CD4-positive, alpha-beta memory T cell (primary cell): ENCODE measurements at regions not wholly inside any gene's neighbourhood (a gene's known extent, or its start where the extent isn't known, plus 50 kb on each side); places are given as distances from the start of the nearest gene placed in this dataset.

Experiments used
- CTCF ChIA-PET: fragments of 350-600 bp; sonication (Branson Sonifier 250); formaldehyde crosslinking; loops from one replicate; lab custom pipeline; 2021; ENCODE audit warnings: inconsistent platforms; ENCODE audit not compliant: partially characterized antibody; lab: Charles Lee
- POLR2A ChIA-PET: fragments of 350-600 bp; sonication (Branson Sonifier 250); formaldehyde crosslinking; loops from one replicate; lab custom pipeline; 2021; ENCODE audit not compliant: partially characterized antibody; lab: Charles Lee
- DNase-seq, 5 donors: peaks; one replicate each; pipeline versions ENCODE4 v3.0.0 to v3.0.0-alpha.2; 2020 to 2022; ENCODE audit warnings: mixed read lengths in 1 of 5
- H3K27ac ChIP-seq: one replicate; pipeline ENCODE4 v1.7.0; 2013; ENCODE audit warnings: low read depth, low read length
- H3K27me3 ChIP-seq: 2 replicates; pipeline ENCODE4 v1.7.0; 2013; ENCODE audit warnings: mild to moderate bottlenecking, low read length, moderate library complexity; ENCODE audit not compliant: insufficient read depth
- H3K36me3 ChIP-seq: 2 replicates; pipeline ENCODE4 v1.7.0; 2013; ENCODE audit warnings: mild to moderate bottlenecking, low read length, moderate library complexity; ENCODE audit not compliant: insufficient read depth
- H3K4me1 ChIP-seq: 2 replicates; pipeline ENCODE4 v1.7.0; 2013; ENCODE audit warnings: mild to moderate bottlenecking, low read length, moderate library complexity; ENCODE audit not compliant: insufficient read depth
- H3K4me3 ChIP-seq, 2 donors: one replicate each; pipeline ENCODE4 v1.7.0; 2013; ENCODE audit warnings: low read length in 2 of 2, mild to moderate bottlenecking in 1 of 2
- H3K9me3 ChIP-seq, 2 donors: one replicate each; pipeline ENCODE4 v1.7.0; 2013; ENCODE audit warnings: low read length in 2 of 2, control low read depth in 1 of 2; ENCODE audit not compliant: control insufficient read depth in 1 of 2
- H3K27ac Mint-ChIP-seq, 7 donors: one replicate each; pipeline ENCODE4 v1.8.0; 2020 to 2021; ENCODE audit warnings: mixed read lengths in 7 of 7, mild to moderate bottlenecking in 6 of 7, inconsistent platforms in 3 of 7, moderate library complexity in 3 of 7
- H3K27me3 Mint-ChIP-seq, 2 donors: one replicate each; pipeline ENCODE4 v1.8.0; 2020 to 2021; ENCODE audit warnings: mixed read lengths in 2 of 2
- H3K36me3 Mint-ChIP-seq, 2 donors: one replicate each; pipeline ENCODE4 v1.8.0; 2020 to 2021; ENCODE audit warnings: mixed read lengths in 2 of 2, inconsistent platforms in 1 of 2, mild to moderate bottlenecking in 1 of 2
- H3K4me1 Mint-ChIP-seq, 4 donors: one replicate each; pipeline ENCODE4 v1.8.0; 2020 to 2021; ENCODE audit warnings: mixed read lengths in 4 of 4, mild to moderate bottlenecking in 1 of 4
- H3K4me3 Mint-ChIP-seq, 8 donors: one replicate each; pipeline ENCODE4 v1.8.0; 2020 to 2021; ENCODE audit warnings: mixed read lengths in 8 of 8, mild to moderate bottlenecking in 7 of 8, moderate library complexity in 6 of 8, inconsistent platforms in 3 of 8
- H3K9me3 Mint-ChIP-seq, 8 donors: one replicate each; pipeline ENCODE4 v1.8.0; 2020 to 2021; ENCODE audit warnings: mixed read lengths in 8 of 8, mild to moderate bottlenecking in 5 of 8, inconsistent platforms in 3 of 8, moderate library complexity in 1 of 8
- intact Hi-C: fragments of 100-400 bp; cut with micrococcal nuclease; formaldehyde crosslinking; loops from one replicate; pipeline ENCODE4 v1.15.1; 2023

- intact Hi-C loops, result no loop called here
- Histone ChIP-seq H3K27me3 (no peaks in the 10 kb centered on the region), H3K9me3 (no peaks in the 10 kb centered on the region), H3K36me3 (no peaks in the 10 kb centered on the region), H3K27ac (no peak overlapping the region), H3K4me1 (no peaks in the 10 kb centered on the region), H3K4me3 (no peak overlapping the region)
- Mint-ChIP-seq H3K27ac (no peak overlapping the region), H3K4me3 (no peak overlapping the region), H3K27me3 (no peaks in the 10 kb centered on the region), H3K4me1 (no peaks in the 10 kb centered on the region), H3K9me3 (peaks cover 0 to 8% (median 3%) of the 10 kb centered on the region in 8 donors), H3K36me3 (no peaks in the 10 kb centered on the region)
- ChIA-PET POLR2A (no interaction called here), CTCF (no interaction called here)
- no peak for DNase-seq
Observed at GRCh38 chr6:112839525-112839961, 492.4 kb downstream of the RFPL4B start.

- Histone ChIP-seq H3K27me3 (no peaks in the 10 kb centered on the region), H3K36me3 (no peaks in the 10 kb centered on the region), H3K27ac (no peak overlapping the region), H3K4me1 (no peaks in the 10 kb centered on the region), H3K4me3 (no peak overlapping the region), H3K9me3 (no peaks in the 10 kb centered on the region)
- H3K27ac Mint-ChIP-seq, result no peak overlapping the region
- CTCF ChIA-PET, result no interaction called here
- no peaks in the 10 kb centered on the region for H3K4me1 Mint-ChIP-seq
- DNase-seq, result no peak
- H3K9me3 Mint-ChIP-seq, result peaks cover 0 to 8% (median 4%) of the 10 kb centered on the region in 8 donors
- H3K4me3 Mint-ChIP-seq, result no peak overlapping the region
- no peaks in the 10 kb centered on the region for H3K36me3 Mint-ChIP-seq
- H3K27me3 Mint-ChIP-seq, result no peaks in the 10 kb centered on the region
- POLR2A ChIA-PET, result no interaction called here
- intact Hi-C loops, result no loop called here
Observed at GRCh38 chr6:112841553-112842329, 494.6 kb downstream of the RFPL4B start.

GRCh38 chr6:112842330-112842685, 495.2 kb downstream of the RFPL4B start:
- Mint-ChIP-seq H3K4me3 (no peak overlapping the region), H3K9me3 (peaks cover 0 to 8% (median 4%) of the 10 kb centered on the region in 8 donors), H3K27ac (no peak overlapping the region), H3K36me3 (no peaks in the 10 kb centered on the region), H3K27me3 (no peaks in the 10 kb centered on the region), H3K4me1 (no peaks in the 10 kb centered on the region)
- Histone ChIP-seq H3K4me1 (no peaks in the 10 kb centered on the region), H3K9me3 (no peaks in the 10 kb centered on the region), H3K27ac (no peak overlapping the region), H3K36me3 (no peaks in the 10 kb centered on the region), H3K27me3 (no peaks in the 10 kb centered on the region), H3K4me3 (no peak overlapping the region)
- POLR2A ChIA-PET, result no interaction called here
- CTCF ChIA-PET, result no interaction called here
- no peak for DNase-seq
- intact Hi-C loops, result no loop called here

- no peak overlapping the region for H3K27ac Mint-ChIP-seq
- CTCF ChIA-PET, result no interaction called here
- no peak for DNase-seq
Observed at GRCh38 chr6:112846681-112847080, 499.6 kb downstream of the RFPL4B start.

DNA sequence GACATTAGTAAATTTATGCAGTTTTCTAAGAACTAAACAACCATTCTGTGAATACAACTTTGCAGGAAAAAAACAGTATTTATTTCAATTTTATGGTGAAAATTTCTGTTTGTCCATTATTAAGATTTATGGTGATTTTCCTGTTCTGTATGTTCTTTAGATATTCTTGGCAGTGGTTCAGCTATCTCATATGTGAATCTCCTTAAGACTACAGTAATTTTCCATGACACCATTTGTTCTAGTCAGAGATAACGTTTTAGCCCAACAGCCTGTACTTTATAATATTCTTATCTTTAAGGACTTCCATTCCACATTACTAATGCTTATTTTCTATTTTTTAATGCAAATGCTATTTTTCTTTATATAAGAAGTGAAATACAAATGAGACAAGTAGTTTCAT, 504.0 kb downstream of the RFPL4B start:
- Mint-ChIP-seq H3K4me3 (no peak overlapping the region), H3K36me3 (no peaks in the 10 kb centered on the region), H3K9me3 (peaks cover 0 to 2% (median 0%) of the 10 kb centered on the region in 8 donors), H3K27me3 (no peaks in the 10 kb centered on the region), H3K27ac (no peak overlapping the region), H3K4me1 (no peaks in the 10 kb centered on the region)
- intact Hi-C loops, result no loop called here
- Histone ChIP-seq H3K36me3 (no peaks in the 10 kb centered on the region), H3K9me3 (no peaks in the 10 kb centered on the region), H3K4me1 (no peaks in the 10 kb centered on the region), H3K27me3 (no peaks in the 10 kb centered on the region), H3K4me3 (no peak overlapping the region), H3K27ac (no peak overlapping the region)
- ChIA-PET CTCF (no interaction called here), POLR2A (no interaction called here)
- DNase-seq, result no peak

More at GRCh38 chr6:112846681-112847080, 499.6 kb downstream of the RFPL4B start:
- Histone ChIP-seq H3K9me3 (no peaks in the 10 kb centered on the region), H3K36me3 (no peaks in the 10 kb centered on the region), H3K27me3 (no peaks in the 10 kb centered on the region), H3K4me1 (no peaks in the 10 kb centered on the region), H3K27ac (no peak overlapping the region), H3K4me3 (no peak overlapping the region)
- H3K9me3 Mint-ChIP-seq, result peaks cover 0 to 8% (median 4%) of the 10 kb centered on the region in 8 donors
- intact Hi-C loops, result no loop called here
- no peaks in the 10 kb centered on the region for H3K27me3 Mint-ChIP-seq
- no peak overlapping the region for H3K4me3 Mint-ChIP-seq
- POLR2A ChIA-PET, result no interaction called here
- no peaks in the 10 kb centered on the region for H3K36me3 Mint-ChIP-seq
- H3K4me1 Mint-ChIP-seq, result no peaks in the 10 kb centered on the region

DNA sequence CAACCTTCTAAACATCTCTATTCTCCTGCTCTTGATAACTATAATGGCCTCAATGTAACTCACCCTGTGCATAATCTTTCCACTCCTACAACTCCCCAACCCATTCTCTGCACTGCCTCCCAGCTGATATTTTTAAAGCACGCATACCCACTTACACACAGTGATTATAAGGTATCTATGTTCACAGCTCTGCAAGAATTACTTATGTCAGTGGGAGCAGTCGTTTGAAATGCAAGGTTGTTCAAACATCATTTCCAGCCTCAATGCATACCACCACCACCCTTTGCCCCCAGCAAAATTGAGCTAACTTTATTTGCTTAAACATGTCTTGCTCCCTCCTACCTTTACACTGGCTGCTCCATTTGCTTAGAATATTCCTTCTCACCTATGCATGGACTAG, 506.0 kb downstream of the RFPL4B start:
- POLR2A ChIA-PET, result no interaction called here

DNA sequence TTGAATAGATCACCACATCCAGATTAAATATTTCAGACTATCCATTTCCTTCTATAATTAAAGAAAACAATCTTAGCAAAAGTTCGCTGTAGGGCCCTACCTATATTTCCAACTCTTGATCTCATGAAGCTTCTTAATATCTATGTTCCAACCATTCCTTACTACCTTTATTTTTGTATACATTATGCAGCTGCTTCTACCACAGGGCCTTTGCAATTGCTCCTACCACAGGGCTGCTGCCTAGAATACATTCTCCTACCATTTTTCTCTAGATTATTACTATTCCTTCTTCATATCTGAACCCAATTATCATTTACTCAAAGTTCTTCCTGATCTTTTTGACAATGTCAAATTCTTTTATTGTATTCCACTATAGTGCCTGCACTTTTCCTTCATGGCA, 516.6 kb downstream of the RFPL4B start:
- no peaks in the 10 kb centered on the region for H3K9me3 ChIP-seq
- H3K36me3 ChIP-seq, result no peaks in the 10 kb centered on the region
- no peaks in the 10 kb centered on the region for H3K27me3 Mint-ChIP-seq
- no peaks in the 10 kb centered on the region for H3K4me1 ChIP-seq
- DNase-seq, result no peak
- H3K27ac ChIP-seq, result no peak overlapping the region
- H3K27me3 ChIP-seq, result no peaks in the 10 kb centered on the region
- H3K27ac Mint-ChIP-seq, result no peak overlapping the region
- no peak overlapping the region for H3K4me3 Mint-ChIP-seq
- intact Hi-C loops, result no loop called here
- ChIA-PET POLR2A (no interaction called here), CTCF (no interaction called here)
- no peaks in the 10 kb centered on the region for H3K36me3 Mint-ChIP-seq
- H3K4me1 Mint-ChIP-seq, result no peaks in the 10 kb centered on the region
- H3K4me3 ChIP-seq, result no peak overlapping the region
- H3K9me3 Mint-ChIP-seq, result peaks cover 0 to 5% (median 2%) of the 10 kb centered on the region in 8 donors

More for the DNA sequence above, 506.0 kb downstream of the RFPL4B start:
- no peaks in the 10 kb centered on the region for H3K4me1 ChIP-seq
- no peaks in the 10 kb centered on the region for H3K27me3 ChIP-seq
- Mint-ChIP-seq H3K9me3 (peaks cover 0 to 5% (median 0%) of the 10 kb centered on the region in 8 donors), H3K4me3 (no peak overlapping the region), H3K36me3 (no peaks in the 10 kb centered on the region), H3K27ac (no peak overlapping the region), H3K27me3 (no peaks in the 10 kb centered on the region), H3K4me1 (no peaks in the 10 kb centered on the region)
- CTCF ChIA-PET, result no interaction called here
- no peaks in the 10 kb centered on the region for H3K9me3 ChIP-seq
- no peak overlapping the region for H3K27ac ChIP-seq
- intact Hi-C loops, result no loop called here
- H3K36me3 ChIP-seq, result no peaks in the 10 kb centered on the region
- DNase-seq, result no peak
- no peak overlapping the region for H3K4me3 ChIP-seq
